ENCODE measurements at regions not wholly inside any gene's neighbourhood (a gene's known extent, or its start where the extent isn't known, plus 50 kb on each side); places are given as distances from the start of the nearest gene placed in this dataset.
"Not testable (repeated sequence)": the region's sequence is repeated elsewhere in the genome, so short reads cannot be mapped to it uniquely, and the experiment has no call there.

DNA sequence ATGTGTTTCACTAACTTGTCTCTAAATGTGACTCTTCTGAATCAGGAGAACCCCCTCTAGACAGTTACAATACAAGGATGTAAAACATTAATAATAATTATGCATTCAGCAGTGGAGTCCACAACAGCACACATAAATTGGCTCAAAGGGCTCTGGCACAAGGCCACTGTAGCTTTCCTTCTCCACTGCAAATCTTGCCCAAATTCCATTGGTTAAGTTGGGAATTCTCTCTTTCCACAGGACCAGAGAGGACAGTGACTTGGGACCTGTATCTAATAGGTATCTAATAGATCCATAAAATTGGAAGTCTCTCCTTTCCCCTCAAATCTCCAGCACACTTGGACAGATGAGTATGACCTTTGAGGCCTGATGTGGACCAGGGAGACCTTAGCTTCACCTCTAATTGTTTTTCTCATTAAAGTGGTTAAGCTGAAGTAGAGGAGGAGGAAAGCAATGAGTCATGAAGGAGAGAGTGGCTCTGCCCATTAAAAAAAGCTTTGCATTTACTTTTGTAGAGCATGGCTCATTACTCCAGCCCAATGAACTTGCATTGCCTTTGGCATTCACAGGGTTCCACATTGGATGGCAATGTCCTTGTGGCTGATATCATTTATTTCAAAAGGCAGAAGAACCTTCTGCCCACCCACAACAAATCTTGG lies 72.3 kb upstream of the SH3RF1 start:
- peak; percentile 71 for DNase-seq (ENCODE audit: low read depth)

DNA sequence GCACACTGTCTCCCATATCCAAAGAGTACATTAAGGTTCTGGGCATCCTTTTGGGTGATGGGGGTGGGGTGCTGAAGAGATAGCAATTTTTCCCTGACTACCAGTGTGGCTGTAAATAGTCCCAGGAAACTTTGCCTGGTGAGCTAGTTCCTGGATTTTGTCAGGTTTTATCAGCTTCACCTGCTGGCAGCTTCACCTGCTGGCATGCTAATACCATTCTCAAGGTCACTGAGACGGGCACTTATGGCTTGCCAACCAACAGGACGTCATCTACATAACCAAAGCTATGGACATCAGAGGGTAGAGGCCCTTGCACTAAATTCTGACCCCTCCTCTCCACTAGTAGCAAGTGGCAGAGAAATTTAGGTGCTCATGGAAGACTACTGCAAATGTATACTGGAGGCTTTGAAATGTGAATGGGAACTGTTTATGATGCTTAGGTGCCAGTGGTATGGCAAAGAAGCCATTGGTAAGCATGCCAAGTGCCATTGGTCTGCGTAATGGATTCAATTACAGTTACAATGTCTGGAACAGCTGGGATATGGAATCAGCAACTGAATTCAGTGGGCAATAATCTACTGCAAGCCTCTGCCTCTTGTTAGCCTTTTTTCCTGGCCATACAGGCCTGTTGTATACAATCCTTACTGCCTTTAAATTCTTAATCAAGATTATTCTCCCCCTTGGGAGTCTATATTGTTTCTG lies 71.6 kb upstream of the SH3RF1 start:
- DNase-seq (ENCODE audit: low read depth), result no peak

DNA sequence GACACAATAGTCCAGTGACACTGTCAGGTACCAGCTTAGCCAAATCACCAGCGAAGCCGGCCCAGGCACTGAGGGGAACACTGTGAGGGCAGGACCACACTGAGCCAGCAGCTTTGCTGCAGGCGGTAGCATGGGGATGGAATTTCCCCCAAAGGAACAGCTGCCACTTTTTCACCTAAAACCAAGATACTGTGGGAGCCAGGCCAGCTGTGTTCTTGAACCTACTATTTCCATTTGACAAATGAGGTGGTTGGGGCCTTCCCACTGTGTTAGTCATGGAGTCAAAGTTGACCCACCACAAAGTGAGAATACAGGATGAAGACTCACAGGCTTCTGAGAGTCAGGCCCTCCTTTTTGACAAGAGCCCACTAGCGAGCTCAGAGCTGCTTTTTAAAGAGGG lies 70.7 kb upstream of the SH3RF1 start:
- DNase-seq (ENCODE audit: low read depth), result peak; percentile 44

DNA sequence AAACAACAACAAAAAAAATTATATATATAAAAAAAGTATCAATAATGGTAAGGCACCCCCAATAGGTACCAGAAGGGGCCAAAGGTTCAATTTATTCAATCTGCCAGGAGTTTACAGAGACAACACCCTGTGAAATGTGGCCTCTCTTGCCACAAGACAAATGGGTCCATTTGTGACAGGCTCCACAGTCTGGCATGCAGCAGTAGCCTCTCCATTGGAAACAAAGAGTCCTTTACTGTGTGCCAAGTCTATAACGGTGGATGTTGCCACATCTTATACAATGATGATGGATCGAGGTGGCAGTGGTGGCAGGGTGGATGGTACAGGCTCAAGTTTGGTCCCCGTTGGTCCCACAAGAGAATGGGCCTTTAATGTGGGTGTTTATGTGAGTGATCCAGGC lies 70.1 kb upstream of the SH3RF1 start:
- no peak for DNase-seq (ENCODE audit: low read depth)

DNA sequence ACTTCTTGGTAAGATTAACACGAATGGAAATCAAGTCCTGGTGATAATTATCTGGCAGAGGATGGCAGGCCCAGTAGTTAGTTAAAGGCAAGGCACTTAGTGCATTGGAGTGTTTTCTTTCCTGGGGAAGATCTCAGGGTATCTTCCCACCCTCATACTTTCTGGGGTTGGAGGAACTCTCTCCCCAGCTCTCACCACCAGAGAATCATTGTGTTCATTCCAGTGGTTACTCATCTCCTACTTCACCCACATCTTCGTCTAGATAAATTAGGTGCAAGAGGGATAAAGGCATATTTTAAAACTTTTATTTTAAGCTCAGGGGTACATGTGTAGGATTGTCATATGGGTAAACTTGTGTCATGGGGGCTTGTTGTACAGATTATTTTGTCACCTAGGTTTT lies 67.5 kb upstream of the SH3RF1 start:
- peak; percentile 90 for DNase-seq (ENCODE audit: low read depth)

DNA sequence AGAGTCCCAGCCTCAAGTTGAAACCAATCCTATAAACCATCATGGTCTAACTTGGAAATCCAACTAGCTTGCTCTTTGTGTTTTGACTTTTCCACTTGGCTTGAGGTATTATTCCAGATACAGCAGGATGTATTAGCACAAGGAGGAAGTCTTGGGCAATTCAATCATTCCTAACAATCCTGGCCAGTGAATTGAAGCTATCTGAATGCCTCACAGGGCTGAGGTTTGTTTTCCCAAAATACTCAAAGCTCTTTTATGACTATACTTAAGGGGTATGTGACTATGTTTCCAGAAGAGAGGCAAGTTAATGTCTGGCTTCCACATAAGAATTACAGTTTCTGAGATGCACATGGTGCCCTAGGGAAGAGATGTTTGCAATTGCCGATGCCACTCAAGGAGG lies 66.8 kb upstream of the SH3RF1 start:
- peak; percentile 99 for DNase-seq (ENCODE audit: low read depth)

DNA sequence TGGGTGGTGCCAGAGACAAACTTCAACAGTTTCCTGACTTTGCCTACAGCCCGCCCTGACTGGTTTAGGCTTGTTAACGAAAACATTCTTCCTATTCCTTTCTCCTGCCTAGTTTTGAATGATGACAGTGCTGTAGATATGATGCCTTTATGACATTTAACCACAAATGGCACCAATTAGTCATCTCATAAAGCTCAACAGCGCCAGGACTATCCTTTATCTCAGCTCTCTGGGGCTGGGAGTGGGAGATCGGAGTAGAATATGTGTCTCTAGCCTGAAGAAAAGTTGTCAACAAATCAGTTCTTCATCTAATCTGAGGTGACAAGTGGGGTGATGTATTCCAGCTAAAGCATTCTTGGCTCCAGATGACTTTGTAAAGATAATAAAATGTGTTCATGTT lies 64.6 kb upstream of the SH3RF1 start:
- DNase-seq (ENCODE audit: low read depth), result peak; percentile 87

DNA sequence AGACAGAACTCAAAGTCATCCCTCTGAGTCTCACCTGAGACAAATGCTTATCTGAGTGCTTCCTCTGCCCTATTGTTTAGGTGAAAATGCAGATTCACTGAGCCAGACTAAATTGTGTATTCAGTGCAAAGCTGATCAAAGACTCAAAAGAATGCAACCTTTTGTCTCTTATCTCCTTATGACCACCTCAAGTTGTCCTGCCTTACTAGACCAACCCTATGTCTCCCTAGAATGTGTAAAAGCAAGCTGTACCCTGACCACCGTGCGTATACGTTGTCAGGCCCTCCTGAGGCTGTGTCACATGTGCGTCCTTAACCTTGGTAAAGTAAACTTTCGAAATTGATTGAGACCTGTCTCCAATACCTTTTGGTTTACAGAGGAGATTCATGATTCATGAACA lies 63.6 kb upstream of the SH3RF1 start:
- no peak for DNase-seq (ENCODE audit: low read depth)

DNA sequence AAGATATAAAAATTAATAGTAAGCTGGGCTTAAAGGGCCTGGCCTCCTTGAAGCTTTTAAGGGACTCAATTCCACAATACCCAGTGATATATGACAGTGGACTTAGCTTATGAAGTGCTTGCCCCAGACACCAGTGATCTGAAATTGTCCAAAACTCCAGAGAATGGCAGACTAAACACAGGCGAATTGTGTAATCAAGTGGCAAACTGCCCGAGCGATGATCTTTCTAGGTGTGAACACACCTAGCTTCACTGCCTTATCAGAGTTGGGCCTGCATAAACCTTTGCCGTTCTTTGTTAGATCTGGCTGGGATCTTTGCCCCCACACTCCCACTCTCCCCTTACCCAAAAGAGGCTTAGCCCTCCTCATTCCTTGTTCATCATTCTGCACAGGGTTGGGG lies 62.5 kb upstream of the SH3RF1 start:
- DNase-seq (ENCODE audit: low read depth), result no peak

DNA sequence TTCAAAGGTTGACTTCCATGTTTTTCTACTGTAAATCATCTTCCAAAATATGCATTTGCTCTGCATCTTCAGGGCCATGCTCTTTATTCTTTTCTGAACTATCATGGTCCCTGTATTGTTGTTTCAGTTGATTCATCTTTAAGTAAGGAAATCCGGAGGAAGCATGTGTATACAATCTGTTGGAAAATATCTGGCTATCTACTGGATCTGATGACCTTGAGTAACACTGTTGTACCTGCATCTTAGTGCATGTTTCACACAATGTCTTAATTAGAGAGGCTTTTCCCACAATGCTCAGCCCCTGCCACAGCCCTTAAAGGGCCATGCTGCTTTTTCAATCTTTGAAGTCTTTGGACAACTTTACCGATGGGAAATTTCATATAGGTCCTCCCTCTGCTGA lies 61.8 kb upstream of the SH3RF1 start:
- DNase-seq (ENCODE audit: low read depth), result no peak

DNA sequence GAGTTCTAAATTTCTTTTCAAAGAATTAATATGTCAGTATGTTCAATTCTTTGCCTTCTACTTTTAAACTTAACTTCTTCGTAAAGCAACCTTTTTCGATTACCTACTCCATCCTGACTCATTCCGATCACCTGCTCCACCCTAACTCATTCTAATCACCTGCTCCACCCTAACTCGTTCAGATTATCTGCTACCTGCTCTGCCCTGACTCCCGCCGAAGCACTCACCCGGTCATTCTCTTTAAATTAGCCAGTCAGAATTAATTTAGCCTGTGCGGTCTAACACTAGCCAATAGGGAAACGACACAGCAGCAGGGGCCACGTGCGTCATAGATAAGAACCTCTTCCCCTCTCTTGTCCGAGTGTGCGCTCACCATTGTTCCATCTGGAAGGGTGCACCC lies 60.1 kb upstream of the SH3RF1 start:
- DNase-seq (ENCODE audit: low read depth), result no peak

DNA sequence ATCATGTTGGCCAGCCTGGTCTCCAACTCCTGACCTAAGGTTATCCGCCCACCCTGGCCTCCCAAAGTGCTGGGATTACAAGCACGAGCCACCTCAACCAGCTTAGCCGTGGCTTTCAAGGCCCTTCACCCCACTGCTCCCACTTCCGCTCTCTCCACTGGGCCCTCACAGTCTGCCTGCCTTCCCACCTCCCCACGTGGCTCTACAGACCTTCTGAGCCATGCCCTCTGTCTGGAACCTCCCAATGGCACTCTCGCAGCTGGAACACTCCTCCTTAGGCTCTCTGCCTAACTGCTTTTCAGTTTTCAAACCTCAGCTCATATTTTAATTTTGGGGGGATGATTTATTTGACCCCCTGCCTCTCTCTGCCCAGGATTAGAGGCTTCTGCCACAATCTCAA lies 59.3 kb upstream of the SH3RF1 start:
- no peak for DNase-seq (ENCODE audit: low read depth)

DNA sequence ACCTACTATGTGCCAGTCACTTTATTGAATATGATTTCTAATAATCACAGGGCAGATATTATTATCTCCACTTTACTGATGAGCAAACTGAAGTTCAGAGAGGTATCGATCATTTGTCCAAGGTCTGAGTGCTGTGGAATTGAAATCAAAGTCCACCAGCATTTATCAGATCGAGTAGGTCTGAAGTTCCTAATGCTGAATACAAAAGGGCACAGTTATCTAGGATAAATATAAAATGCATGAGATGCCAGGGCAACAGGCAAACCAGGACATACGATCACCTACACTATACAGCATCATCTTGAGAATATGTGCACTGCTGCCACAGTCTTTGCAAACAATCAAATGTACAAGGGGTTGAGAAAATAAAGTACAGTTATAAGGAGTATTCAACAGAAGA lies 57.2 kb upstream of the SH3RF1 start:
- DNase-seq (ENCODE audit: low read depth), result no peak

DNA sequence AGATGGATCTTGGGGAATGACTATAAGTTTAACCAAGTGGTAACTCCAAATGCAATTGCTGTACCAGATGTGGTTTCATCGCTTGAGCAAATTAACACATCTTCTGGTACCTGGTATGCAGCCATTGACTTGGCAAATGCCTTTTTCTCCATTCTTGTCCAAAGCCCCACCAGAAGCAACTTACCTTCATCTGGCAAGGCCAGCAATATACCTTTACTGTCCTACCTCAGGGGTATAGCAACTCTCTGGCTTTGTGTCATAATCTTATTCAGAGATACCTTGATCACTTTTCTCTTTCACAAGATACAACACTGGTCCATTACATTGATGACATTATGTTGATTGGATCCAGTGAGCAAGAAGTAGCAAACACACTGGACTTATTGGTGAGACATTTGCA lies 53.2 kb upstream of the SH3RF1 start:
- DNase-seq (ENCODE audit: low read depth), result not testable (repeated sequence)

DNA sequence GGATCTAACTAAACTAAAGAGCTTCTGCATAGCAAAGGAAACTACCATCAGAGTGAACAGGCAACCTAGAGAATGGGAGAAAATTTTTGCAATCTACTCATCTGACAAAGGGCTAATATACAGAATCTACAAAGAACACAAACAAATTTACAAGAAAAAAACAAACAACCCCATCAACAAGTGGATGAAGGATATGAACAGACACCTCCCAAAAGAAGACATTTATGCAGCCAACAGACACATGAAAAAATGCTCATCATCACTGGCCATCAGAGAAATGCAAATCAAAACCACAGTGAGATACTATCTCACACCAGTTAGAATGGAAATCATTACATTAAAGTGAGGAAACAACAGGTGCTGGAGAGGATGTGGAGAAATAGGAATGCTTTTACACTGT lies 52.1 kb upstream of the SH3RF1 start:
- not testable (repeated sequence) for DNase-seq (ENCODE audit: low read depth)

All from EH (cell line).